H1 (cell line): ENCODE measurements at regions not wholly inside any gene's neighbourhood (a gene's known extent, or its start where the extent isn't known, plus 50 kb on each side); places are given as distances from the start of the nearest gene placed in this dataset.

Experiments used
- ASH2L ChIP-seq: fragments of 200-600, 300-600 bp; sonication (generic); IDR thresholded peaks from one replicate; pipeline ENCODE4 v1.7.1; 2017; ENCODE audit warnings: low read length
- CREB1 ChIP-seq: IDR thresholded peaks from 2 replicates; pipeline ENCODE4 v1.6.1; 2012; ENCODE audit warnings: inconsistent platforms
- HDAC6 ChIP-seq: IDR thresholded peaks from one replicate; pipeline ENCODE4 v1.7.1; 2012; ENCODE audit warnings: low read depth, mild to moderate bottlenecking, inconsistent platforms, low read length, moderate library complexity
- RFX5 ChIP-seq: IDR thresholded peaks from 2 replicates; pipeline ENCODE4 v1.6.1; 2011; ENCODE audit warnings: low read depth, low read length, improper control_type of control experiment, borderline replicate concordance
- SP4 ChIP-seq: IDR thresholded peaks from 2 replicates; pipeline ENCODE4 v1.6.1; 2012; ENCODE audit warnings: low read length, inconsistent platforms
- TCF12 ChIP-seq: IDR thresholded peaks from 2 replicates; pipeline ENCODE4 v1.6.1; 2011; ENCODE audit warnings: low read depth, mild to moderate bottlenecking, low read length
- TF ChIP-seq, protein P1 (sequence below), 3 experiments: IDR thresholded peaks; 1 replicate in 2 of 3; 2 replicates in 1 of 3; pipeline versions ENCODE4 v1.5.1 to v1.6.1; 2011; ENCODE audit warnings: low read length in 3 of 3, mild to moderate bottlenecking in 3 of 3, inconsistent platforms in 2 of 3, low read depth in 1 of 3, moderate library complexity in 1 of 3; ENCODE audit not compliant: insufficient read depth in 1 of 3; ENCODE audit errors: control extremely low read depth in 1 of 3

GRCh38 chr18:25455159-25455558 lies 103.2 kb upstream of the ZNF521 start (continued):
- TF ChIP-seq, protein P1, sequence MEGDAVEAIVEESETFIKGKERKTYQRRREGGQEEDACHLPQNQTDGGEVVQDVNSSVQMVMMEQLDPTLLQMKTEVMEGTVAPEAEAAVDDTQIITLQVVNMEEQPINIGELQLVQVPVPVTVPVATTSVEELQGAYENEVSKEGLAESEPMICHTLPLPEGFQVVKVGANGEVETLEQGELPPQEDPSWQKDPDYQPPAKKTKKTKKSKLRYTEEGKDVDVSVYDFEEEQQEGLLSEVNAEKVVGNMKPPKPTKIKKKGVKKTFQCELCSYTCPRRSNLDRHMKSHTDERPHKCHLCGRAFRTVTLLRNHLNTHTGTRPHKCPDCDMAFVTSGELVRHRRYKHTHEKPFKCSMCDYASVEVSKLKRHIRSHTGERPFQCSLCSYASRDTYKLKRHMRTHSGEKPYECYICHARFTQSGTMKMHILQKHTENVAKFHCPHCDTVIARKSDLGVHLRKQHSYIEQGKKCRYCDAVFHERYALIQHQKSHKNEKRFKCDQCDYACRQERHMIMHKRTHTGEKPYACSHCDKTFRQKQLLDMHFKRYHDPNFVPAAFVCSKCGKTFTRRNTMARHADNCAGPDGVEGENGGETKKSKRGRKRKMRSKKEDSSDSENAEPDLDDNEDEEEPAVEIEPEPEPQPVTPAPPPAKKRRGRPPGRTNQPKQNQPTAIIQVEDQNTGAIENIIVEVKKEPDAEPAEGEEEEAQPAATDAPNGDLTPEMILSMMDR (IDR thresholded peaks at IDR 0.05; ENCODE audit: control extremely low read depth in 1 of 3, insufficient read depth in 1 of 3, low read depth in 1 of 3, low read length in 3 of 3) = no peak
- no peak for TF ChIP-seq ASH2L
- no peak for TF ChIP-seq HDAC6
- TF ChIP-seq CREB1 = no peak
- no peak for TF ChIP-seq RFX5
- no peak for TF ChIP-seq TCF12
- TF ChIP-seq SP4 = no peak
